ENCODE measurements at regions not wholly inside any gene's neighbourhood (a gene's known extent, or its start where the extent isn't known, plus 50 kb on each side); places are given as distances from the start of the nearest gene placed in this dataset.

GRCh38 chr7:25313526-25313925, 85.2 kb upstream of the NPVF start:
- no peak overlapping the region for H3K4me3 Mint-ChIP-seq (ENCODE audit: low read depth)

GRCh38 chr7:25314094-25314730, 85.9 kb upstream of the NPVF start:
- Mint-ChIP-seq H3K27me3 (no peaks in the 10 kb centered on the region), H3K4me1 (ENCODE audit: low read depth) (peaks cover 11% of the 10 kb centered on the region), H3K9me3 (ENCODE audit: low read depth) (no peaks in the 10 kb centered on the region), H3K27ac (no peak overlapping the region), H3K36me3 (ENCODE audit: insufficient read depth) (no peaks in the 10 kb centered on the region), H3K4me3 (ENCODE audit: low read depth) (no peak overlapping the region)
- no peak for DNase-seq (ENCODE audit: low spot score, unreplicated experiment)
- no peak for TF ChIP-seq CTCF (IDR thresholded peaks at IDR 0.05; ENCODE audit: unreplicated experiment)

More at GRCh38 chr7:25313526-25313925, 85.2 kb upstream of the NPVF start:
- H3K4me1 Mint-ChIP-seq (ENCODE audit: low read depth) = peaks cover 11% of the 10 kb centered on the region
- H3K27ac Mint-ChIP-seq = no peak overlapping the region
- H3K27me3 Mint-ChIP-seq = no peaks in the 10 kb centered on the region
- no peak for DNase-seq (ENCODE audit: low spot score, unreplicated experiment)
- no peak for TF ChIP-seq CTCF (IDR thresholded peaks at IDR 0.05; ENCODE audit: unreplicated experiment)
- no peaks in the 10 kb centered on the region for H3K36me3 Mint-ChIP-seq (ENCODE audit: insufficient read depth)
- no peaks in the 10 kb centered on the region for H3K9me3 Mint-ChIP-seq (ENCODE audit: low read depth)

- H3K27ac Mint-ChIP-seq = no peak overlapping the region
- DNase-seq (ENCODE audit: low spot score, unreplicated experiment) = no peak
- peaks cover 11% of the 10 kb centered on the region for H3K4me1 Mint-ChIP-seq (ENCODE audit: low read depth)
- no peak overlapping the region for H3K4me3 Mint-ChIP-seq (ENCODE audit: low read depth)
- no peak for TF ChIP-seq CTCF (IDR thresholded peaks at IDR 0.05; ENCODE audit: unreplicated experiment)
- no peaks in the 10 kb centered on the region for H3K36me3 Mint-ChIP-seq (ENCODE audit: insufficient read depth)
- no peaks in the 10 kb centered on the region for H3K9me3 Mint-ChIP-seq (ENCODE audit: low read depth)
- peaks cover 3% of the 10 kb centered on the region for H3K27me3 Mint-ChIP-seq
Measured at GRCh38 chr7:25314731-25315267, 86.5 kb upstream of the NPVF start.

GRCh38 chr7:25316366-25316765, 88.1 kb upstream of the NPVF start:
- Mint-ChIP-seq H3K9me3 (ENCODE audit: low read depth) (no peaks in the 10 kb centered on the region), H3K27ac (peak overlapping the region; percentile 23), H3K36me3 (ENCODE audit: insufficient read depth) (no peaks in the 10 kb centered on the region), H3K27me3 (peaks cover 9% of the 10 kb centered on the region), H3K4me3 (ENCODE audit: low read depth) (no peak overlapping the region), H3K4me1 (ENCODE audit: low read depth) (peaks cover 11% of the 10 kb centered on the region)
- no peak for DNase-seq (ENCODE audit: low spot score, unreplicated experiment)
- no peak for TF ChIP-seq CTCF (IDR thresholded peaks at IDR 0.05; ENCODE audit: unreplicated experiment)

- no peaks in the 10 kb centered on the region for H3K9me3 Mint-ChIP-seq (ENCODE audit: low read depth)
- DNase-seq (ENCODE audit: low spot score, unreplicated experiment) = no peak
- H3K4me1 Mint-ChIP-seq (ENCODE audit: low read depth) = peaks cover 14% of the 10 kb centered on the region
- H3K27ac Mint-ChIP-seq = no peak overlapping the region
- TF ChIP-seq CTCF (IDR thresholded peaks at IDR 0.05; ENCODE audit: unreplicated experiment) = no peak
- no peak overlapping the region for H3K4me3 Mint-ChIP-seq (ENCODE audit: low read depth)
- peaks cover 18% of the 10 kb centered on the region for H3K27me3 Mint-ChIP-seq
- H3K36me3 Mint-ChIP-seq (ENCODE audit: insufficient read depth) = no peaks in the 10 kb centered on the region
Measured at GRCh38 chr7:25318047-25318446, 89.8 kb upstream of the NPVF start.

Data from progenitor cell of endocrine pancreas (in vitro differentiated cells).